ENCODE measurements at regions not wholly inside any gene's neighbourhood (a gene's known extent, or its start where the extent isn't known, plus 50 kb on each side); places are given as distances from the start of the nearest gene placed in this dataset.

- H3K36me3 ChIP-seq, result no peaks in the 10 kb centered on the region
- no peak for TF ChIP-seq CTCF (IDR thresholded peaks at IDR 0.05)
- TF ChIP-seq POLR2AphosphoS5 (IDR thresholded peaks at IDR 0.05), result no peak
- TF ChIP-seq POLR2A (IDR thresholded peaks at IDR 0.05), result no peak
- WGBS, result 91% methylated on average over 4 of the region's 4 CpGs
- DNase-seq (ENCODE audit: low spot score), result no peak
- no peaks in the 10 kb centered on the region for H3K27me3 ChIP-seq (replicated peaks; ENCODE audit: insufficient read depth)
- H3K27ac ChIP-seq, result no peak overlapping the region
- intact Hi-C loops (cut with DNase I), result loop anchor here (10.0 kb wide), 1 partner anchor 232 kb away; no protein-coding TSS in a partner anchor
- no peak overlapping the region for H3K4me3 ChIP-seq
- H3K9me3 ChIP-seq, result no peaks in the 10 kb centered on the region
- H3K4me1 ChIP-seq (replicated peaks), result no peaks in the 10 kb centered on the region
Measured at GRCh38 chr6:134642819-134643218, 307.1 kb downstream of the ALDH8A1 start.

GRCh38 chr6:134642279-134642678 lies 307.6 kb downstream of the ALDH8A1 start:
- H3K9me3 ChIP-seq, result no peaks in the 10 kb centered on the region
- intact Hi-C loops (cut with DNase I), result loop anchor here (10.0 kb wide), 1 partner anchor 233 kb away; no protein-coding TSS in a partner anchor
- TF ChIP-seq POLR2AphosphoS5 (IDR thresholded peaks at IDR 0.05) (no peak), CTCF (IDR thresholded peaks at IDR 0.05) (no peak), POLR2A (IDR thresholded peaks at IDR 0.05) (no peak)
- H3K4me3 ChIP-seq, result no peak overlapping the region
- no peak overlapping the region for H3K27ac ChIP-seq
- no peaks in the 10 kb centered on the region for H3K4me1 ChIP-seq (replicated peaks)
- no peaks in the 10 kb centered on the region for H3K27me3 ChIP-seq (replicated peaks; ENCODE audit: insufficient read depth)
- H3K36me3 ChIP-seq, result no peaks in the 10 kb centered on the region
- DNase-seq (ENCODE audit: low spot score), result no peak
- WGBS, result 39% methylated on average over 2 of the region's 2 CpGs

- TF ChIP-seq CTCF (IDR thresholded peaks at IDR 0.05) (peak; percentile 72 to 93 (median 92)), POLR2AphosphoS5 (IDR thresholded peaks at IDR 0.05) (peak; percentile 78), POLR2A (IDR thresholded peaks at IDR 0.05) (no peak)
- no peak overlapping the region for H3K27ac ChIP-seq
- peak; percentile 65 for DNase-seq (ENCODE audit: low spot score)
Measured at GRCh38 chr6:134640975-134641429, 308.9 kb downstream of the ALDH8A1 start.

GRCh38 chr6:134640229-134640628 lies 309.7 kb downstream of the ALDH8A1 start:
- WGBS, result 94% methylated on average over 4 of the region's 4 CpGs
- H3K9me3 ChIP-seq, result no peaks in the 10 kb centered on the region
- no peaks in the 10 kb centered on the region for H3K27me3 ChIP-seq (replicated peaks; ENCODE audit: insufficient read depth)
- intact Hi-C loops (cut with DNase I), result loop anchor here (2.0 to 10.0 kb wide), 2 partner anchors 235 to 465 kb away; no protein-coding TSS in a partner anchor
- no peak overlapping the region for H3K4me3 ChIP-seq
- no peak for DNase-seq (ENCODE audit: low spot score)
- no peak overlapping the region for H3K27ac ChIP-seq
- H3K4me1 ChIP-seq (replicated peaks), result no peaks in the 10 kb centered on the region
- H3K36me3 ChIP-seq, result no peaks in the 10 kb centered on the region
- no peak for TF ChIP-seq POLR2A (IDR thresholded peaks at IDR 0.05)

More at GRCh38 chr6:134640975-134641429, 308.9 kb downstream of the ALDH8A1 start:
- no peaks in the 10 kb centered on the region for H3K9me3 ChIP-seq
- no peaks in the 10 kb centered on the region for H3K4me1 ChIP-seq (replicated peaks)
- 82% methylated on average over 1 of the region's 1 CpG for WGBS
- intact Hi-C loops (cut with DNase I), result loop anchor here (2.0 to 10.0 kb wide), 2 partner anchors 234 to 466 kb away; no protein-coding TSS in a partner anchor
- H3K4me3 ChIP-seq, result no peak overlapping the region
- H3K27me3 ChIP-seq (replicated peaks; ENCODE audit: insufficient read depth), result no peaks in the 10 kb centered on the region
- no peaks in the 10 kb centered on the region for H3K36me3 ChIP-seq

- Histone ChIP-seq H3K27me3 (replicated peaks; ENCODE audit: insufficient read depth) (no peaks in the 10 kb centered on the region), H3K27ac (no peak overlapping the region), H3K4me1 (replicated peaks) (no peaks in the 10 kb centered on the region), H3K9me3 (no peaks in the 10 kb centered on the region), H3K36me3 (no peaks in the 10 kb centered on the region), H3K4me3 (no peak overlapping the region)
- intact Hi-C loops (cut with DNase I), result loop anchor here (1.0 kb wide), 1 partner anchor 460 kb away; no protein-coding TSS in a partner anchor
- 86% methylated on average over 1 of the region's 1 CpG for WGBS
- TF ChIP-seq POLR2AphosphoS5 (IDR thresholded peaks at IDR 0.05) (no peak), CTCF (IDR thresholded peaks at IDR 0.05) (no peak), POLR2A (IDR thresholded peaks at IDR 0.05) (no peak)
- no peak for DNase-seq (ENCODE audit: low spot score)
Measured at GRCh38 chr6:134637847-134638437, 312.0 kb downstream of the ALDH8A1 start.

Measured in prostate gland (tissue), 2 donors.